NT2/D1 (cell line): ENCODE measurements at regions not wholly inside any gene's neighbourhood (a gene's known extent, or its start where the extent isn't known, plus 50 kb on each side); places are given as distances from the start of the nearest gene placed in this dataset.

Experiments
- SUZ12 ChIP-seq: IDR thresholded peaks from 2 replicates; pipeline ENCODE4 v1.6.1; 2011; ENCODE audit not compliant: insufficient read length, insufficient read depth; ENCODE audit errors: extremely low read depth
- YY1 ChIP-seq: IDR thresholded peaks from 2 replicates; pipeline ENCODE4 v1.6.1; 2011; ENCODE audit not compliant: insufficient read length, insufficient read depth
- ZNF274 ChIP-seq: IDR thresholded peaks from 2 replicates; pipeline ENCODE4 v1.6.1; 2011; ENCODE audit warnings: mild to moderate bottlenecking, low read depth, low read length

DNA sequence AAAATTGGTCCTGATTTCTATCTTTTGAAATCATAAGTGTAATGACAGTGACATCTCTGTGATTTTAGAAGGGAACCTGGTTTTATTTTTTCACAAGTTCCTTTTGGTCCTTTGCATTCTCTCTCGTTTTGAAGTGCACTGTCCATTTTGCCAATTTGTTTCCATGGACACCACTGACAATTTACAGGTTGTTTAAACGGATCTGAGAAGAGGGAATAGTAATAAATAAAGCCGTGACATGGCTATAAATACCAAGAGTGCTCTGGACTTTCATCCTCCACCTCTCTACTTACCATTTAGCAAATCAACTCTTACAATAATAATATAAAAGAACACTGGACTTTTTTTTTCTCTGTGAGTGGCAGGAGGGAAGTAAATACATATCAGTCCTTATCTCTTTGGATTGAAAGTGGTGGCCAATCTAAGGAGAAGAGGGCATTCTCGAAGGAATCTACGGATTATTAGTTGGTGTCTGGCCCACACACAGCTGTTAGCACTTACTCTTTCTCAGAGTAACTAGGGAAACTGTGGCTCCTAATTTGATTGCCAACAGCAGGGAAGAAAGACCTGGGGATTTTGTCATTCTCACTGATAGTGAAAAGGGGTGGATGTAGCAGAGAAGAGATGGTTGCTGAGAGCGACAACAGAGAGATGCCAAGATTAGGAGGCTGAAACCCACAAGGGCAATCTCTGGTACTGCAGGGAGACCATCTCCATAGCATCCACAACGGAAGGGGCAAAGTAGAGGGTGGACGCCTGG is 108.7 kb upstream of the FSHR start:
- TF ChIP-seq ZNF274 (no peak), YY1 (no peak), SUZ12 (no peak)
